PC-9 (cell line): ENCODE measurements at regions not wholly inside any gene's neighbourhood (a gene's known extent, or its start where the extent isn't known, plus 50 kb on each side); places are given as distances from the start of the nearest gene placed in this dataset.

Source experiments
- BruUV-seq: library from RNA; stranded (reverse); fragments of 400-500 nt; replicated peaks from 2 replicates; lab custom pipeline; 2021; lab: Mats Ljungman, UMichigan
- CTCF ChIA-PET: fragments of 300-600 bp; sonication (Branson Sonifier 250); formaldehyde crosslinking; loops from one replicate; lab custom pipeline; 2022; ENCODE audit warnings: antibody characterized with exemption; lab: Charles Lee
- POLR2A ChIA-PET: fragments of 300-600 bp; sonication (Branson Sonifier 250); formaldehyde crosslinking; loops from one replicate; lab custom pipeline; 2022; ENCODE audit warnings: antibody characterized with exemption; ENCODE audit not compliant: unreplicated experiment; lab: Charles Lee
- DNase-seq, 2 experiments: peaks; one replicate each; pipeline versions ENCODE4 v3.0.0 to v3.0.0-alpha.2; 2015 to 2022; ENCODE audit warnings: mixed read lengths in 1 of 2
- H2AFZ ChIP-seq: fragments of 200-600 bp; sonication (generic); 2 replicates; pipeline ENCODE4 v1.8.1; 2017; ENCODE audit warnings: antibody characterized with exemption
- H3F3A ChIP-seq: fragments of 200-600 bp; sonication (generic); 2 replicates; pipeline ENCODE4 v1.8.1; 2017; ENCODE audit warnings: antibody characterized with exemption, mild to moderate bottlenecking, low read depth; ENCODE audit not compliant: insufficient read depth
- H3K27ac ChIP-seq: fragments of 200-600 bp; sonication (generic); 2 replicates; pipeline ENCODE4 v1.6.1; 2016; ENCODE audit warnings: mixed run types
- H3K27me3 ChIP-seq: fragments of 200-600 bp; sonication (generic); 2 replicates; pipeline ENCODE4 v1.6.1; 2016; ENCODE audit warnings: low read depth, mixed run types; ENCODE audit not compliant: insufficient read depth
- H3K36me3 ChIP-seq: fragments of 200-600 bp; sonication (generic); 2 replicates; pipeline ENCODE4 v1.6.1; 2016; ENCODE audit warnings: low read depth, mixed run types
- H3K4me1 ChIP-seq: fragments of 200-600 bp; sonication (generic); replicated peaks from 2 replicates; pipeline ENCODE4 v1.6.1; 2016; ENCODE audit warnings: mixed run types; ENCODE audit not compliant: insufficient read depth
- H3K4me2 ChIP-seq: fragments of 200-600 bp; sonication (generic); 2 replicates; pipeline ENCODE4 v1.6.1; 2017; ENCODE audit warnings: mixed run types
- H3K4me3 ChIP-seq: fragments of 200-600 bp; sonication (generic); 2 replicates; pipeline ENCODE4 v1.6.1; 2016; ENCODE audit warnings: mixed run types
- H3K79me2 ChIP-seq: fragments of 200-600 bp; sonication (generic); 2 replicates; pipeline ENCODE4 v1.6.1; 2017; ENCODE audit warnings: low read depth, mixed run types
- H3K9me2 ChIP-seq: fragments of 200-600 bp; sonication (generic); 2 replicates; pipeline ENCODE4 v1.8.1; 2017; ENCODE audit warnings: mild to moderate bottlenecking; ENCODE audit not compliant: insufficient read depth
- H3K9me3 ChIP-seq: fragments of 200-600 bp; sonication (generic); 2 replicates; pipeline ENCODE4 v1.8.1; 2016; ENCODE audit warnings: low read depth; ENCODE audit not compliant: insufficient read depth
- H4K20me1 ChIP-seq: fragments of 200-600 bp; sonication (generic); 2 replicates; pipeline ENCODE4 v1.8.1; 2017; ENCODE audit not compliant: insufficient read depth
- CTCF ChIP-seq: fragments of 200-600 bp; sonication (generic); conservative IDR thresholded peaks from 2 replicates; pipeline ENCODE4 v1.6.1; 2017; ENCODE audit warnings: mixed run types, antibody characterized with exemption, mild to moderate bottlenecking, moderate library complexity
- EZH2 ChIP-seq: fragments of 200-600 bp; sonication (generic); IDR thresholded peaks from 2 replicates; pipeline ENCODE4 v1.8.0; 2017; ENCODE audit warnings: antibody characterized with exemption, low read depth
- intact Hi-C: fragments of 100-400 bp; cut with micrococcal nuclease; formaldehyde crosslinking; loops from one replicate; pipeline ENCODE4 v1.10.0; 2022; ENCODE audit not compliant: unreplicated experiment

DNA sequence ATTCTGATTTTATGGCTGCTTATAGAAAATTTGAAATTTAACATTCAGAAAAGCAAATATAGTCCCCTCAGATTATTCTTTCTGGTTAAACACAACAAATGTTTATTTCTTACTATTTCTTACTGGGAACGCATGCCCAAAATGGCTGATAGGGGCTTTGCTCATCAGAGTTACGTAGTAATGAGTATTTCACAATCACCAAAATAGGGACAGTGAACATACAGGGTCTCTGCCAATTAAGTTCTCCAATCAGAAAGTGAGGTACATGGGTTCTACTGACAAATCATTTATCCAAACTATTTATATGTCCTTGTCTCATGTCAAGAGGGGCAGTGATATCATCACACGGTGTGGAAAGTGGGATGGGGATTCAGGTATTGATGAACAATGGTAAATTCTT, 154.5 kb downstream of the BCHE start:
- H3K79me2 ChIP-seq: no peaks in the 10 kb centered on the region
- no peaks in the 10 kb centered on the region for H3K9me3 ChIP-seq
- no peaks in the 10 kb centered on the region for H4K20me1 ChIP-seq
- H3K4me2 ChIP-seq: no peak overlapping the region
- BruUV-seq: no TSS peak
- no peak overlapping the region for H3K27ac ChIP-seq
- H2AFZ ChIP-seq: no peak overlapping the region
- no peak overlapping the region for H3K4me3 ChIP-seq
- H3K4me1 ChIP-seq: no peaks in the 10 kb centered on the region
- H3K27me3 ChIP-seq: no peaks in the 10 kb centered on the region
- CTCF ChIA-PET: no interaction called here
- H3K36me3 ChIP-seq: no peaks in the 10 kb centered on the region
- TF ChIP-seq CTCF (no peak), EZH2 (no peak)
- no peak for DNase-seq
- POLR2A ChIA-PET: no interaction called here
- intact Hi-C loops: no loop called here
- H3K9me2 ChIP-seq: no peaks in the 10 kb centered on the region; the same call in 1 of the 2 replicates
- H3F3A ChIP-seq: no peaks in the 10 kb centered on the region

GRCh38 chr3:165669967-165670366, 167.3 kb downstream of the BCHE start:
- intact Hi-C loops: no loop called here
- POLR2A ChIA-PET: no interaction called here
- TF ChIP-seq CTCF (no peak), EZH2 (no peak)

DNA sequence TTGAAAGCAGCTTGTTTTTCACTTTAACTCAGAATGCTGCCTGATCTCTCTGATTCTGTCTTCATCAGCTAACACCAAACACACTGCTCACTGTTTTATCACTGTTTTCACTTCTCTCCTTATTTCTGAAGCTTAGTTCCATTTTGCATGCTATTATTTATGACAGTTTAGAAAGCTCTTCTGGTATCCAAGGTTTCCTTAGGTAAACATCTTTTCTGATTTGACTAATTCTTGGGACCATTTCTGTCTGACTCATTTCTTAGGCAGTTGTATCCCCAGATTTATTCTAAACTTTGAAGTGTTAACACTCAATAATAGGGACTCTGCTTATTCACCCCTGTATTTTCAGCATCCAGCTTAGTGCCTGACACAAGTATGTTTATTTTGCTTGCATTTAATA, 167.7 kb downstream of the BCHE start:
- Histone ChIP-seq H3K27me3 (no peaks in the 10 kb centered on the region), H3K9me3 (0 out of 2 replicates have a peak, but pooled peaks cover 4% of the 10 kb centered on the region), H4K20me1 (no peaks in the 10 kb centered on the region), H3K4me3 (no peak overlapping the region), H3K4me2 (no peak overlapping the region), H3K36me3 (no peaks in the 10 kb centered on the region), H3K4me1 (no peaks in the 10 kb centered on the region), H3K27ac (no peak overlapping the region), H2AFZ (no peak overlapping the region), H3F3A (no peaks in the 10 kb centered on the region), H3K9me2 (0 out of 2 replicates have a peak, but pooled peaks cover 5% of the 10 kb centered on the region), H3K79me2 (no peaks in the 10 kb centered on the region)
- no peak for DNase-seq
- POLR2A ChIA-PET: no interaction called here
- intact Hi-C loops: no loop called here
- CTCF ChIA-PET: no interaction called here
- no TSS peak for BruUV-seq
- no peak for TF ChIP-seq EZH2
- no peak for TF ChIP-seq CTCF

More at GRCh38 chr3:165669967-165670366, 167.3 kb downstream of the BCHE start:
- H3K36me3 ChIP-seq: no peaks in the 10 kb centered on the region
- H3K4me1 ChIP-seq: no peaks in the 10 kb centered on the region
- 0 out of 2 replicates have a peak, but pooled peaks cover 5% of the 10 kb centered on the region for H3K9me2 ChIP-seq
- H3K27ac ChIP-seq: no peak overlapping the region
- H3K27me3 ChIP-seq: no peaks in the 10 kb centered on the region
- no peak overlapping the region; the same call in none of the 2 replicates for H2AFZ ChIP-seq
- CTCF ChIA-PET: no interaction called here
- DNase-seq: no peak
- no peak overlapping the region for H3K4me3 ChIP-seq
- no peaks in the 10 kb centered on the region for H4K20me1 ChIP-seq
- BruUV-seq: no TSS peak
- H3K4me2 ChIP-seq: no peak overlapping the region
- no peaks in the 10 kb centered on the region for H3F3A ChIP-seq
- 0 out of 2 replicates have a peak, but pooled peaks cover 7% of the 10 kb centered on the region for H3K9me3 ChIP-seq
- no peaks in the 10 kb centered on the region for H3K79me2 ChIP-seq
